Psoas muscle (tissue), 7 donors: ENCODE measurements at regions not wholly inside any gene's neighbourhood (a gene's known extent, or its start where the extent isn't known, plus 50 kb on each side); places are given as distances from the start of the nearest gene placed in this dataset.

Source experiments
- ATAC-seq, 4 donors: fragments of 200-7000 bp; cut with Tn5 transposase; one replicate each; pipeline ENCODE4 v1.9.1; 2020; ENCODE audit warnings: moderate library complexity in 3 of 4, mild to moderate bottlenecking in 2 of 4
- DNase-seq, 2 donors: peaks; one replicate each; pipeline ENCODE4 v3.0.0-alpha.2; 2020
- H3K27ac ChIP-seq: fragments of 200-600 bp; one replicate; pipeline ENCODE4 v1.8.0; 2022
- H3K27me3 ChIP-seq, 3 donors: fragments of 200-600 bp in 1 of 3; one replicate each; pipeline versions ENCODE4 v1.6.1 to v1.8.0; 2013 to 2022; ENCODE audit warnings: low read length in 2 of 3, mild to moderate bottlenecking in 2 of 3, moderate library complexity in 1 of 3; ENCODE audit not compliant: insufficient read depth in 3 of 3
- H3K36me3 ChIP-seq, 2 donors: fragments of 200-600 bp in 1 of 2; one replicate each; pipeline versions ENCODE4 v1.6.1 to v1.8.0; 2013 to 2022; ENCODE audit warnings: low read depth in 1 of 2, mild to moderate bottlenecking in 1 of 2, moderate library complexity in 1 of 2; ENCODE audit not compliant: insufficient read depth in 1 of 2
- H3K4me1 ChIP-seq: fragments of 200-600 bp; one replicate; pipeline ENCODE4 v1.8.0; 2022
- H3K4me3 ChIP-seq: fragments of 200-600 bp; one replicate; pipeline ENCODE4 v1.8.0; 2022; ENCODE audit warnings: mild to moderate bottlenecking
- H3K9me3 ChIP-seq: fragments of 200-600 bp; one replicate; pipeline ENCODE4 v1.8.0; 2022
- CTCF ChIP-seq: fragments of 200-600 bp; IDR thresholded peaks from one replicate; pipeline ENCODE4 v1.8.0; 2022; ENCODE audit warnings: antibody characterized with exemption
- WGBS, 3 donors: extraction: QIAGEN DNeasy Blood & Tissue Kit; methylation state at CpG; one replicate each; pipeline versions ENCODE4 v1.1.6 to v1.1.7; 2013; 5-methylcytosine and 5-hydroxymethylcytosine counted together
- intact Hi-C, 2 donors: fragments of 100-400 bp; cut with DNase I; formaldehyde crosslinking; loops; one replicate each; pipeline versions ENCODE4 v1.11.0 to v1.14.2; 2022
- donor health status: healthy with polysubstance abuse.
- donor health status: DM: no; HTN: no; CAD: no; lungs with moderate emphysema.
- donor health status: Bipolar disorder and iron deficiency.
- donor health status: healthy.
- donor health status: DM: yes; HTN: yes; CAD: no.
- donor health status: DM: no; HTN: no; CAD: no.
- donor health status: DM: yes; HTN: yes; CAD: no.

DNA sequence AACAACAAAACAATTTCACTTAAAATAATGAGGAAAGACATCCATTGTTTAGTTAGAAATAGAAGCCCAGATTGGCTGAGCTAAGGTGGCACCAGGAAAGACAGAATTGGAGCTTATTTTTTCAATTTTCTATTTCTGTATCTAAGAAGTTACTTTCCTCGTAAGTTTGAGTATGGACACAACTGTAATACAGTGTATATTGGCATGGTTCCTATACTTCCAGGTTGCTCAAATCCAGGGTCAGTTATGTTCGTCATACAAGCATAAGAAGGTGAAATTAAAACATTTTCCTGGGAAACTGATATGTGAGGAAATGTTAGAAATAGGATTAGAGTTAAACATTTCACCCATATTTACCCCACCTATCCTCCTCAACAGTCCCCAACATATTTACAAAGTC, 170.4 kb upstream of the AGA start:
- WGBS, 3 donors = 52 to 72% (median 66%) methylated on average over 2 of the region's 2 CpGs
- no peak for ATAC-seq
- Histone ChIP-seq H3K36me3 (no peaks in the 10 kb centered on the region), H3K4me3 (no peak overlapping the region), H3K4me1 (no peaks in the 10 kb centered on the region), H3K27me3 (no peaks in the 10 kb centered on the region), H3K27ac (no peak overlapping the region), H3K9me3 (no peaks in the 10 kb centered on the region)
- no peak for TF ChIP-seq CTCF
- intact Hi-C loops = no loop called here
- DNase-seq = no peak

GRCh38 chr4:177632481-177632880, 190.2 kb upstream of the AGA start:
- no peak overlapping the region for H3K4me3 ChIP-seq
- DNase-seq (no peak), ATAC-seq (no peak)
- no peaks in the 10 kb centered on the region for H3K36me3 ChIP-seq
- no peak overlapping the region for H3K27ac ChIP-seq
- H3K9me3 ChIP-seq = no peaks in the 10 kb centered on the region
- no peak for TF ChIP-seq CTCF
- H3K27me3 ChIP-seq = no peaks in the 10 kb centered on the region
- no peaks in the 10 kb centered on the region for H3K4me1 ChIP-seq
- intact Hi-C loops = no loop called here

DNA sequence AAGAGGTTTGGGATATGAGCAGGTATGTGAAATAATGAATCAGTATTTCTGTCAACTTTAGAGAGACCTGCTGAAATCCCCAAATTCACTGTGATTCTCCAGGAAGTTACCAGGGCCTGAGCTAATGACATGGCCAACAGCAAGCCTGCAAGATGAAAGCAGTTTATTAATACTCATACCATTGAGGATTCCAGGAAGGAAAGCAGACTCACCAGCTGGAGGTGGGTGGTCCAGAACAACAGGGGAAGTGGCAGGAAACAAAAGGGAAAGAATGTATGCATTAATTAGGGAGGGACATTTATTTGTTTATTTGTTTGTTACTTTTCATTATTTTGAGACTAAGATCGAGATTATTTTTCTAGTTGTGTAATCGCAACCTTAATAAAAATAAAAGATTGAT, 196.6 kb upstream of the AGA start:
- intact Hi-C loops = no loop called here
- Histone ChIP-seq H3K27ac (no peak overlapping the region), H3K27me3 (no peaks in the 10 kb centered on the region), H3K36me3 (no peaks in the 10 kb centered on the region), H3K4me3 (no peak overlapping the region), H3K9me3 (no peaks in the 10 kb centered on the region), H3K4me1 (no peaks in the 10 kb centered on the region)
- DNase-seq (no peak), ATAC-seq (no peak)
- 30 to 38% (median 33%) methylated on average over 2 of the region's 2 CpGs for WGBS, 3 donors
- no peak for TF ChIP-seq CTCF

DNA sequence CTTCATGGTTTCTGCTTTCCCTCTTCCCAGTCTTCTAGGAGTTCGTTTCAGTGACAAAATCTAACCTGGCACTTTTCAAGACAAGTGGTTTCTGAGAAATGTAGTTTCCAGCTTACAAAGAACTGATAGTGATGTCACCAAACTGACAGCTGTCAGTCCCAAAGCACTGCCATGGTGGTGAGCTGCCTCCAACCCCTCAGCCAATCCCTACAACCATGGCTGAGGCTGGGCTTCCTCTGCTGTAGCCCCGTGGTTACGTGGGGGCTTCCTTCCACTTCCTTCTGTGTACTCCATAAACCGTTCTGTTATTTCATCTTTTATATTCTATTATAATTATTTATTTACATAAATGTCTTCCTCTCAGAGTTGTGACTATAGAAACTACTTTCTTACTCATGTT, 198.6 kb upstream of the AGA start:
- H3K36me3 ChIP-seq = no peaks in the 10 kb centered on the region
- H3K27me3 ChIP-seq = no peaks in the 10 kb centered on the region
- no peak for TF ChIP-seq CTCF
- H3K27ac ChIP-seq = no peak overlapping the region
- H3K4me1 ChIP-seq = no peaks in the 10 kb centered on the region
- no peaks in the 10 kb centered on the region for H3K9me3 ChIP-seq
- ATAC-seq (no peak), DNase-seq (no peak)
- H3K4me3 ChIP-seq = no peak overlapping the region
- intact Hi-C loops = no loop called here
- WGBS, 3 donors = 59 to 66% (median 64%) methylated on average over 4 of the region's 4 CpGs

DNA sequence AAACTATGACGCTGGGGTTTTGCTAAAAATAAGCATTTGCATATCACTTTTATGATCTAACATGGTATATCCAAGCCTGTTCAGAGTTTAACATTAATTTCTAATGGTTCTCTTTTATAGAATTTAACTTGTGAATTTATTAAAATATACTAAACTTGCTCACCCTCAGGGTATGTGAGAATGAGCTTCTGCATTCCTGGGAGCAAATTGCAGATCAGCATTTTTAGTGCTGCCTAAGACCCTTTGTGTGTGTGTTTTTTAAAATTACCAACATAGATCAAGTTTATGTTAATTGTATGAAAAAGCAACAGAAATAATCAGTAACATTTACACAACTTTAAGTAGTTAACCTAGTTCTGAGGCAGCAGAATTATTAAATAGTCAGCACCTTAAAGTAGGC, 218.0 kb upstream of the AGA start:
- TF ChIP-seq CTCF = no peak
- Histone ChIP-seq H3K4me1 (no peaks in the 10 kb centered on the region), H3K36me3 (no peaks in the 10 kb centered on the region), H3K4me3 (no peak overlapping the region), H3K9me3 (no peaks in the 10 kb centered on the region), H3K27ac (no peak overlapping the region), H3K27me3 (no peaks in the 10 kb centered on the region)
- DNase-seq = no peak
- intact Hi-C loops = no loop called here
- ATAC-seq = no peak
- WGBS, 3 donors = 78 to 86% (median 83%) methylated on average over 1 of the region's 1 CpG
